Activated naive CD4-positive, alpha-beta T cell treated with anti-CD3 and anti-CD28 coated beads, Interleukin-2, amount 50 U/mL, for 72 hours (primary cell): ENCODE measurements at regions not wholly inside any gene's neighbourhood (a gene's known extent, or its start where the extent isn't known, plus 50 kb on each side); places are given as distances from the start of the nearest gene placed in this dataset.
"Not testable (repeated sequence)": the region's sequence is repeated elsewhere in the genome, so short reads cannot be mapped to it uniquely, and the experiment has no call there.

ENCODE experiments used
- ATAC-seq, 2 donors: fragments of 150-1000 bp; cut with Tn5 transposase; 2 replicates each; pipeline ENCODE4 v1.10.0; 2021; ENCODE audit warnings: mild to moderate bottlenecking in 2 of 2, moderate library complexity in 2 of 2
- DNase-seq, 2 donors: peaks; one replicate each; pipeline ENCODE4 v3.0.0; 2021 to 2022; ENCODE audit warnings: low spot score in 2 of 2
- H3K27ac Mint-ChIP-seq, 2 donors: one replicate each; pipeline ENCODE4 v1.8.0; 2022; ENCODE audit warnings: mild to moderate bottlenecking in 2 of 2, mixed read lengths in 2 of 2
- H3K36me3 Mint-ChIP-seq, 2 donors: one replicate each; pipeline ENCODE4 v1.8.0; 2022; ENCODE audit warnings: mixed read lengths in 2 of 2
- H3K9me3 Mint-ChIP-seq, 2 donors: one replicate each; pipeline ENCODE4 v1.8.0; 2022; ENCODE audit warnings: mixed read lengths in 2 of 2

- Mint-ChIP-seq H3K9me3 (peaks cover 14 to 19% of the 10 kb centered on the region in 2 donors), H3K36me3 (peaks cover 5% of the 10 kb centered on the region in 2 donors), H3K27ac (no peak overlapping the region)
- no peak for ATAC-seq
- no peak for DNase-seq
Measured at GRCh38 chr4:66045913-66046312, 375.6 kb upstream of the EPHA5 start.

DNA sequence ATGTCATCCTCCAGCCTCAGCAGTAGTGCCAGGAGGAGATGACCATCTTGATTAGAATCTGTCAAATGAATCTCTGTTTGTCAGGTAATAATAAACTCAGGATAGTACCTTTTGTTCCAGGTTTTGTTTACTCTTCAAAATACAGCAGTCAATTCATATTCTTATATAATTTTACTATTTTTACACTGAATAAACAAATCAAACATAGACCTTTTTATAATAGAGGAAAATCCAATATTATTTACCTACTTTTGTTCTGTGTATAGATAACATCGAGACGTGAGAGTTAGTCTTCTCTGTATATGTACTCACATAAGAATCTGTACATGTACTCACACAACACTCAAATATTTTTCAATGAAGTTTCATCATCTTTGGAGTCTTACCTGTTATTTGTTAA, 365.4 kb upstream of the EPHA5 start:
- no peak for DNase-seq
- H3K36me3 Mint-ChIP-seq, result no peaks in the 10 kb centered on the region
- no peak for ATAC-seq
- H3K27ac Mint-ChIP-seq, result no peak overlapping the region
- peaks cover 8 to 10% of the 10 kb centered on the region in 2 donors for H3K9me3 Mint-ChIP-seq

GRCh38 chr4:66034671-66035070, 364.4 kb upstream of the EPHA5 start:
- H3K27ac Mint-ChIP-seq, result no peak overlapping the region
- DNase-seq (no peak), ATAC-seq (no peak)
- H3K36me3 Mint-ChIP-seq, result no peaks in the 10 kb centered on the region
- peaks cover 8 to 13% of the 10 kb centered on the region in 2 donors for H3K9me3 Mint-ChIP-seq

DNA sequence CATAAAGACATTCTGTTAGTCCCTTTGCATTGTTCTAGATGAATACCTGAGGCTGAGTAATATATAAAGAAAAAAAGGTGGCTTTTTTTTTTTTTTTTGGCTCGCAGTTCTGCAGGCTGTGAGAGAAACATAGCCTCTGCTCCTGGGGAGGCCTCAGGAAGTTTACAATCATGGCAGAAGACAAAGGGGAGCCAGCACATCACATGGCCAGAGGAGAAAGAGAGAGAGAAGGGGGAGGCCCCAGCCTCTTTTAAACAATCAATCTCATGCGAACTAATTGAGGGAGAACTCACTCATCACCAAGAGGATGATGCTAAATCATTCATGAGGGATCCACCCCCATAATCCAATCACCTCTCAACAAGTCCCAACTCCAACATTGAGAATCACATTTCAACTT, 364.0 kb upstream of the EPHA5 start:
- no peak for ATAC-seq
- no peaks in the 10 kb centered on the region for H3K36me3 Mint-ChIP-seq
- no peak for DNase-seq

DNA sequence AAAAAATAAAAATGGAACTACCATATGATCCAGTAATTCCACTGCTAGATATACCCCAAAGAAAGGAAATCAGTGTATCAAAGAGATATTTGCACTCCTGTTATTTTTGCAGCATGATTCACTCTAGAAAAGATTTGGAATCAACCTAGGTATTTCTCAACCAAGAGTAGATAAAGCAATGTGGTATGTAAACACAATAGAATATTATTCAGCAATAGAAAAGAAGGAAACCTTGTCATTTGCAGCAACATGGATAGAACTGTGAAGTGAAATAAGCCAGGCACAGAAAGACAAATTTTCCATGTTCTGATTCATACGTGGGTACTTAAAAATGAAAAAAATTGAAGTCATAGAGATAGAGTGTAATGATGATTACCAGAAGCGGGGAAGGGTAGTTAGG, 362.3 kb upstream of the EPHA5 start:
- DNase-seq (no peak), ATAC-seq (no peak)
- no peak overlapping the region for H3K27ac Mint-ChIP-seq
- peaks cover 8 to 13% of the 10 kb centered on the region in 2 donors for H3K9me3 Mint-ChIP-seq
- H3K36me3 Mint-ChIP-seq, result no peaks in the 10 kb centered on the region

More for the DNA sequence above, 364.0 kb upstream of the EPHA5 start:
- Mint-ChIP-seq H3K27ac (no peak overlapping the region), H3K9me3 (peaks cover 8 to 13% of the 10 kb centered on the region in 2 donors)

- Mint-ChIP-seq H3K27ac (no peak overlapping the region), H3K9me3 (peaks cover 16 to 17% of the 10 kb centered on the region in 2 donors), H3K36me3 (no peaks in the 10 kb centered on the region)
- DNase-seq (no peak), ATAC-seq (no peak)
Measured at GRCh38 chr4:66028668-66029067, 358.4 kb upstream of the EPHA5 start.

DNA sequence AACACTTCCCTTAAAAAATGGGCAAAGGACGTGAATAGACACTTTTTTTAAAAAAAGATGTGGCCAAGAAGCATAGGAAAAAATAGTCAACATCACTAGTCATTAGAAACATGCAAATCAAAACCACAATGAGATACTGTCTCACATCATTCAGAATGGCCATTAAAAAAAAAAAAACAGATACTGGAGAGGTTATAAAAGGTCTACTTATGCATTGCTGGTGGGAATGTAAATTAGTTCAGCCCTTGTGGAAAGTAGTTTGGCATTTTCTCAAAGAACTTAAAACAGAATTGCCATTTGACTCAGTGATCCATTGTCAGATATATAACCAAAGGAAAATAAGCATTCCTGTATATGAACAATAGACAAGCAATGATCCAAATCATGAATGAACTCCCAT, 352.8 kb upstream of the EPHA5 start:
- Mint-ChIP-seq H3K9me3 (peaks cover 25 to 33% of the 10 kb centered on the region in 2 donors), H3K27ac (no peak overlapping the region), H3K36me3 (no peaks in the 10 kb centered on the region)
- DNase-seq, result no peak
- no peak for ATAC-seq

- DNase-seq (no peak), ATAC-seq (no peak)
- Mint-ChIP-seq H3K36me3 (peaks cover 10% of the 10 kb centered on the region in 2 donors), H3K27ac (no peak overlapping the region), H3K9me3 (peaks cover 19 to 32% of the 10 kb centered on the region in 2 donors)
Measured at GRCh38 chr4:66017671-66018070, 347.4 kb upstream of the EPHA5 start.

- Mint-ChIP-seq H3K27ac (no peak overlapping the region), H3K9me3 (peaks cover 21 to 35% of the 10 kb centered on the region in 2 donors), H3K36me3 (peaks cover 12 to 16% of the 10 kb centered on the region in 2 donors)
- DNase-seq, result no peak
- ATAC-seq, result no peak
Measured at GRCh38 chr4:66016240-66016639, 346.0 kb upstream of the EPHA5 start.

DNA sequence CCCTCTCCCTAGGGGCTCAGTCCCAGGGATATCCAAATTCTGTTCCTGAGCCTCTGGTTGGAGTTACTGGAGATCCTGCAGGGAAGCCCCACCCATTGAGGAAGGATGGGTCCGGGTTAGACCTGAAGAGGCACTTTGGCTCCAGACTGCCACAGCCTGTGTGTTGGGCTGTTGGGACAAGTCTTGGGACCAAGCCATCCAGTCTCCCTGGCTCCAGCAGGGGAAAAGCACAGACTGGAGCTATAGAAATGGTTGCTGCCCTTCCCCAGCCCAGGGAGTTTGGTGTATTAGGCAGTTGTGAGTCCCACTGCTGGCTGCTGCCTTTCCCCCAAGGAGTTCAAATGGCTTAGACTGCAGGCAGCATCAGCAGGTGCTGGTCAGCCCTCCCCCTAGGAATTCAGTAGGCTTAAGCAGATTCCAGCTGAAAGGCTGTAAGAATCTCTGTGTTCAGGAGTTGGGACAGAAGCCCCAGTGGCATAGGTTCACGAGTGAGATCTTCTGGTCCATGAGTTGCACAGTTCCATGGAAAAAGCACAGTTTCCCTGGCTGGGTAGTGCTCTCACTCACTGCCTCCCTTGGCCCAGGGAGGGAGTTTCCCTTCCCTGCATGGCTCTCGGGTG, 344.0 kb upstream of the EPHA5 start:
- no peak for DNase-seq
- ATAC-seq, result no peak
- Mint-ChIP-seq H3K9me3 (peaks cover 30 to 41% of the 10 kb centered on the region in 2 donors), H3K27ac (no peak overlapping the region), H3K36me3 (peaks cover 15 to 22% of the 10 kb centered on the region in 2 donors)

DNA sequence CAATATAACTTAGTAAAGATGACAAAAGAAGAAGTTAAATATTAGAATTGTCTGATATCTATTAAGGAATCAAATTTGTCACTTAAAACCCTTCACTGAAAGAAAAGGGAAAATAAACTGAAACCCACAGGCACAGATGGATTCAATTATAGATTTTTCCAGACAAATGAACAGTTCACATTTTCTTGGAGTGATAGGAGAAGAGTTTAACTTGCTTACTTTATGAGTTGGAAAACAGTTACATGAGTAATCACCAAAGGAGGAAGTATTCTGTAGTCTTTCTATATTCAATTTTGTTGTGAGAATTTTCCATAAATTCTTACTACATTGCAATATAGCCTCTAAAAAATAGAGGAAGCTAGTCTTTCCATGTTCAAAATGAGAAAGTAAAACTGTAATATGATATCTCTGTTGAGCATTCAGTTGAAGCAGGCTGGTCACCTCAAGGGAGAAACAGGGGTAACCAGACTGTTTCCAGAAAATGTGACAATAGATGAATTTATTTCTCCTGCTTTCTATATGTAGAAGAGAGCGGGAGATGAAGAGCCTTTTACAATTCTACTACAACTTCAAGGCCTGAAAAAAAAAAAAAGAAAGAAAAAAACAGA, 330.3 kb upstream of the EPHA5 start:
- DNase-seq (no peak), ATAC-seq (no peak)
- Mint-ChIP-seq H3K36me3 (peaks cover 0 to 5% of the 10 kb centered on the region in 2 donors), H3K27ac (no peak overlapping the region), H3K9me3 (peaks cover 13 to 18% of the 10 kb centered on the region in 2 donors)

GRCh38 chr4:65999518-65999871, 329.2 kb upstream of the EPHA5 start:
- DNase-seq (no peak), ATAC-seq (no peak)
- Mint-ChIP-seq H3K36me3 (peaks cover 0 to 5% of the 10 kb centered on the region in 2 donors), H3K9me3 (peaks cover 11% of the 10 kb centered on the region in 2 donors), H3K27ac (no peak overlapping the region)

GRCh38 chr4:65998807-65999517, 328.7 kb upstream of the EPHA5 start:
- ATAC-seq, H3K36me3 Mint-ChIP-seq, DNase-seq, H3K27ac Mint-ChIP-seq: not testable (repeated sequence)
- peaks cover 10 to 11% of the 10 kb centered on the region in 2 donors for H3K9me3 Mint-ChIP-seq

GRCh38 chr4:65983061-65983460, 312.8 kb upstream of the EPHA5 start:
- Mint-ChIP-seq H3K9me3 (peaks cover 22 to 33% of the 10 kb centered on the region in 2 donors), H3K27ac (no peak overlapping the region), H3K36me3 (no peaks in the 10 kb centered on the region)
- DNase-seq, result no peak
- ATAC-seq, result no peak

GRCh38 chr4:65976287-65976686, 306.0 kb upstream of the EPHA5 start:
- peaks cover 12 to 19% of the 10 kb centered on the region in 2 donors for H3K9me3 Mint-ChIP-seq
- no peak for ATAC-seq
- no peaks in the 10 kb centered on the region for H3K36me3 Mint-ChIP-seq
- H3K27ac Mint-ChIP-seq, result no peak overlapping the region
- DNase-seq, result no peak

DNA sequence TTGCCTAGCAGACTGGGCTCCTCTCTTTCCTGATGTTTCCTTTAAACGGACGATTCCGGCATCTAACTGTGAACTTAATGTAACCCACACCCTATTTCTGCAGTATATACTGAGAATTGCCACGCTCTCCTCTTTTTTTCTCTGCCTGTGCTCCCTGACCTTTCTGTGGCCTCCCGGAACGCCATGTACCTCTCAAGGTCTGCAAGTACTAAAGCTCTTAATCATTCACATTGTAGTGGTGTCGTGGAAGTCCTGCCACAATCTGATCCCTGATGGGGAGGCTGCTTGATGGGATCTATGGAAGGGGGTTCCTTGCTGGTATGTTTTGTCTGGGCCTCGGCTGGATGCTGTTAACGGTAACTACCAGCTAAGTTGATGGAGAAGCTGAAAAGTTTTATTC, 302.9 kb upstream of the EPHA5 start:
- Mint-ChIP-seq H3K27ac (no peak overlapping the region), H3K36me3 (no peaks in the 10 kb centered on the region), H3K9me3 (peaks cover 9 to 11% of the 10 kb centered on the region in 2 donors)
- ATAC-seq (no peak), DNase-seq (no peak)

DNA sequence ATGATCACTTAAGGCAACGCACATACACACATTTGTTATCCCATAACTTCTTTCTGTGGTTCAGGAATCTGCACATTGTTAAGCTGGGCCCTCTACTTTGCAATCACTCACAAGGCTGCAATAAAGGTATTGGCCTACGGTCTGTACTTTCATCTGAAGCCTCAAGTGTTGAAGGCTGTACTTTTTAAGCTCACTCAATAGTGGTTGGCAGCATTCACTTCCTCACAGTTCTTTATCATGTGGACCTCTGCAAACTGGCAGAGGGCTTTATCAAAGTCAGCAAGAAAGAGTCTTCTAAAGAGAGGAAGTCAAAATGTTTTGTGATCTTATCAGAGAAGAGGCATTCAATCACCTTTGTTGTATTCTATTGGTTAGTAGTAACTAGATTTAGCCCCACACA, 301.4 kb upstream of the EPHA5 start:
- DNase-seq (no peak), ATAC-seq (no peak)
- peaks cover 6 to 9% of the 10 kb centered on the region in 2 donors for H3K9me3 Mint-ChIP-seq
- H3K36me3 Mint-ChIP-seq, result no peaks in the 10 kb centered on the region
- no peak overlapping the region for H3K27ac Mint-ChIP-seq
